K562 (cell line): ENCODE measurements at regions not wholly inside any gene's neighbourhood (a gene's known extent, or its start where the extent isn't known, plus 50 kb on each side); places are given as distances from the start of the nearest gene placed in this dataset.
"Not testable (repeated sequence)": the region's sequence is repeated elsewhere in the genome, so short reads cannot be mapped to it uniquely, and the experiment has no call there.

Source experiments
- ATAC-seq: fragments of 200-7000 bp; cut with Tn5 transposase; 3 replicates; pipeline ENCODE4 v1.9.1; 2020; ENCODE audit warnings: moderate library complexity
- BruUV-seq: library from RNA; stranded (reverse); fragments of 400-500 nt; replicated peaks from 2 replicates; lab custom pipeline; 2021; lab: Mats Ljungman, UMichigan
- CTCF ChIA-PET: fragments of 300-600 bp; formaldehyde crosslinking; extraction: SDS; loops from one replicate; lab custom pipeline; 2021; ENCODE audit warnings: low intra/inter-chr PET ratio; lab: Yijun Ruan, JAX
- POLR2A ChIA-PET: fragments of 300-600, 350-650 bp; sonication (Branson Sonifier 250); formaldehyde crosslinking; extraction: SDS; loops from one replicate; lab custom pipeline; 2021; ENCODE audit warnings: antibody characterized with exemption, inconsistent platforms; lab: Yijun Ruan, JAX
- DNase-seq, 4 experiments: peaks; one replicate each; pipeline versions ENCODE4 v3.0.0 to v3.0.0-alpha.2; 2011 to 2018; ENCODE audit warnings: low spot score in 3 of 4, mixed read lengths in 3 of 4; ENCODE audit errors: extremely low read depth in 1 of 4
- FAIRE-seq: peaks from 2 replicates; lab custom pipeline; 2011; peaks lifted over from hg19 to GRCh38; lab: Jason Lieb, UNC
- H2AFZ ChIP-seq: 2 replicates; pipeline ENCODE4 v1.6.0; 2011; ENCODE audit warnings: low read depth, low read length, control low read depth, inconsistent platforms
- H3K27ac ChIP-seq: fragments of 200-600 bp; 3 replicates; pipeline ENCODE4 v1.8.0; 2011; ENCODE audit warnings: low read depth, mild to moderate bottlenecking, control low read depth, inconsistent platforms, low read length, moderate library complexity, mixed read lengths; ENCODE audit errors: extremely low read depth
- H3K27me3 ChIP-seq, 2 experiments: fragments of 300-600 bp in 1 of 2; 2 replicates in 1 of 2; 3 replicates in 1 of 2; pipeline versions ENCODE4 v1.6.0 to v1.8.0; 2011; ENCODE audit warnings: inconsistent platforms in 2 of 2, low read length in 2 of 2, mild to moderate bottlenecking in 1 of 2, mixed read lengths in 1 of 2, moderate library complexity in 1 of 2; ENCODE audit not compliant: control insufficient read depth in 2 of 2, insufficient read depth in 2 of 2
- H3K36me3 ChIP-seq: fragments of 300-600 bp; 3 replicates; pipeline ENCODE4 v1.8.0; 2011; ENCODE audit warnings: mild to moderate bottlenecking, low read length, inconsistent platforms; ENCODE audit not compliant: control insufficient read depth, insufficient read depth
- H3K4me1 ChIP-seq, 2 experiments: fragments of 200-600 bp in 1 of 2; replicated peaks in 1 of 2; 2 replicates in 1 of 2; 3 replicates in 1 of 2; pipeline versions ENCODE4 v1.5.1 to v1.8.0; 2011; ENCODE audit warnings: inconsistent platforms in 2 of 2, low read length in 2 of 2, mild to moderate bottlenecking in 1 of 2, mixed read lengths in 1 of 2, moderate library complexity in 1 of 2; ENCODE audit not compliant: control insufficient read depth in 2 of 2, insufficient read depth in 2 of 2
- H3K4me2 ChIP-seq: 2 replicates; pipeline ENCODE4 v1.6.1; 2011; ENCODE audit warnings: low read length, control low read depth, inconsistent platforms, mixed read lengths; ENCODE audit not compliant: insufficient read depth
- H3K4me3 ChIP-seq: fragments of 200-600 bp; sonication (generic), shearing (Covaris generic); 2 replicates; pipeline ENCODE4 v1.5.1; 2016; ENCODE audit warnings: control low read depth, inconsistent platforms
- H3K79me2 ChIP-seq: fragments of 200-600 bp; 3 replicates; pipeline ENCODE4 v1.8.0; 2011; ENCODE audit warnings: low read length, inconsistent platforms; ENCODE audit not compliant: control insufficient read depth, insufficient read depth
- H3K9ac ChIP-seq, 2 experiments: 2 replicates each; pipeline versions ENCODE4 v1.6.0 to v1.6.1; 2011; ENCODE audit warnings: low read depth in 2 of 2, low read length in 2 of 2, control low read depth in 1 of 2, inconsistent platforms in 1 of 2, mild to moderate bottlenecking in 1 of 2, mixed read lengths in 1 of 2; ENCODE audit not compliant: insufficient read depth in 1 of 2
- H3K9me1 ChIP-seq: one replicate; pipeline ENCODE4 v1.6.0; 2011; ENCODE audit warnings: inconsistent platforms, mild to moderate bottlenecking, low read length, moderate library complexity; ENCODE audit not compliant: control insufficient read depth, insufficient read depth
- H3K9me3 ChIP-seq: replicated peaks from 2 replicates; pipeline ENCODE4 v1.5.1; 2011; ENCODE audit warnings: low read depth, low read length, inconsistent platforms; ENCODE audit not compliant: control insufficient read depth, insufficient read depth
- H4K20me1 ChIP-seq: replicated peaks from 2 replicates; pipeline ENCODE4 v1.6.1; 2011; ENCODE audit warnings: low read length, inconsistent platforms, mixed read lengths; ENCODE audit not compliant: control insufficient read depth, insufficient read depth
- ELF4 ChIP-seq: fragments of 450-650 bp; formaldehyde crosslinking; IDR thresholded peaks from 2 replicates; pipeline ENCODE4 v1.4.0; 2022; ENCODE audit warnings: missing genetic modification characterization
- ZNF174 ChIP-seq: fragments of 250-450 bp; sonication (Bioruptor Pico); IDR thresholded peaks from 2 replicates; pipeline ENCODE4 v1.4.0; 2020; ENCODE audit warnings: mild to moderate bottlenecking
- ZNF609 ChIP-seq: sonication (generic); formaldehyde crosslinking; IDR thresholded peaks from 2 replicates; pipeline ENCODE4 v1.8.1; 2023; ENCODE audit warnings: missing genetic modification reagents, mild to moderate bottlenecking, borderline replicate concordance
- WGBS: fragments of 100-300 bp; shearing (Covaris generic); methylation state at CpG from one replicate; pipeline ENCODE4 v1.1.6; 2016; ENCODE audit warnings: low coverage, mixed read lengths; ENCODE audit not compliant: insufficient coverage; ENCODE audit errors: missing lambda C conversion rate; 5-methylcytosine and 5-hydroxymethylcytosine counted together
- in situ Hi-C: fragments of 300-500 bp; cut with MboI; formaldehyde crosslinking; loops from 4 replicates; pipeline ENCODE4 v1.15.0; 2018; ENCODE audit warnings: inconsistent platforms, mixed read lengths
- intact Hi-C: fragments of 100-400 bp; cut with micrococcal nuclease; formaldehyde crosslinking; loops from 2 replicates; pipeline ENCODE4 v1.14.2; 2022

GRCh38 chr4:91887926-91888325 lies 415.8 kb upstream of the GRID2 start (continued):
- no peak for TF ChIP-seq ZNF609 (CRISPR knock-in tag)
- TF ChIP-seq ZNF174, result no peak
- TF ChIP-seq ELF4 (CRISPR knock-in tag), result no peak
- TF ChIP-seq, all 486 proteins: peak for 0

- BruUV-seq, DNase-seq, H3K27me3 ChIP-seq, H3K4me1 ChIP-seq, H4K20me1 ChIP-seq, H3K9ac ChIP-seq, H3K4me2 ChIP-seq, CTCF ChIA-PET, FAIRE-seq, intact Hi-C loops, H3K9me3 ChIP-seq, H3K27ac ChIP-seq, H2AFZ ChIP-seq, ATAC-seq, H3K36me3 ChIP-seq, H3K79me2 ChIP-seq, H3K4me3 ChIP-seq, H3K9me1 ChIP-seq, POLR2A ChIA-PET, in situ Hi-C loops: not testable (repeated sequence)
- WGBS, result 2% methylated on average over 5 of the region's 5 CpGs
Measured at GRCh38 chr4:91891217-91891616, 412.5 kb upstream of the GRID2 start.
